Ramos (cell line): ENCODE measurements at regions not wholly inside any gene's neighbourhood (a gene's known extent, or its start where the extent isn't known, plus 50 kb on each side); places are given as distances from the start of the nearest gene placed in this dataset.

Experiments used
- in situ Hi-C: fragments of 300-500 bp; cut with MboI; formaldehyde crosslinking; loops from one replicate; pipeline ENCODE4 v1.14.3; 2022; ENCODE audit warnings: low sequenced_read_pairs; ENCODE audit not compliant: unreplicated experiment

GRCh38 chr5:34570143-34570542 lies 86.0 kb upstream of the RAI14 start:
- in situ Hi-C loops: no loop called here

- in situ Hi-C loops: no loop called here
These were observed 85.1 kb upstream of the RAI14 start for GRCh38 chr5:34570721-34571676.

- in situ Hi-C loops: no loop called here
These were observed 84.5 kb upstream of the RAI14 start for GRCh38 chr5:34571677-34572041.

GRCh38 chr5:34574936-34575467 lies 81.1 kb upstream of the RAI14 start:
- in situ Hi-C loops: no loop called here

GRCh38 chr5:34576891-34577666 lies 79.0 kb upstream of the RAI14 start:
- in situ Hi-C loops: no loop called here

GRCh38 chr5:34578962-34579361 lies 77.2 kb upstream of the RAI14 start:
- in situ Hi-C loops: no loop called here

GRCh38 chr5:34580983-34581382 lies 75.1 kb upstream of the RAI14 start:
- in situ Hi-C loops: no loop called here

- in situ Hi-C loops: no loop called here
These were observed 73.8 kb upstream of the RAI14 start for GRCh38 chr5:34582371-34582770.

GRCh38 chr5:34583167-34583566 lies 73.0 kb upstream of the RAI14 start:
- in situ Hi-C loops: no loop called here

- in situ Hi-C loops: no loop called here
These were observed 72.0 kb upstream of the RAI14 start for GRCh38 chr5:34584165-34584564.

GRCh38 chr5:34585601-34586104 lies 70.5 kb upstream of the RAI14 start:
- in situ Hi-C loops: no loop called here

- in situ Hi-C loops: no loop called here
These were observed 69.8 kb upstream of the RAI14 start for GRCh38 chr5:34586117-34586885.

GRCh38 chr5:34587355-34588241 lies 68.5 kb upstream of the RAI14 start:
- in situ Hi-C loops: no loop called here

GRCh38 chr5:34589832-34590231 lies 66.3 kb upstream of the RAI14 start:
- in situ Hi-C loops: no loop called here

- in situ Hi-C loops: no loop called here
These were observed 64.4 kb upstream of the RAI14 start for GRCh38 chr5:34591723-34592122.

GRCh38 chr5:34597034-34598027 lies 58.8 kb upstream of the RAI14 start:
- in situ Hi-C loops: no loop called here

- in situ Hi-C loops: no loop called here
These were observed 57.8 kb upstream of the RAI14 start for GRCh38 chr5:34598177-34598794.
